ENCODE measurements at regions not wholly inside any gene's neighbourhood (a gene's known extent, or its start where the extent isn't known, plus 50 kb on each side); places are given as distances from the start of the nearest gene placed in this dataset.

DNA sequence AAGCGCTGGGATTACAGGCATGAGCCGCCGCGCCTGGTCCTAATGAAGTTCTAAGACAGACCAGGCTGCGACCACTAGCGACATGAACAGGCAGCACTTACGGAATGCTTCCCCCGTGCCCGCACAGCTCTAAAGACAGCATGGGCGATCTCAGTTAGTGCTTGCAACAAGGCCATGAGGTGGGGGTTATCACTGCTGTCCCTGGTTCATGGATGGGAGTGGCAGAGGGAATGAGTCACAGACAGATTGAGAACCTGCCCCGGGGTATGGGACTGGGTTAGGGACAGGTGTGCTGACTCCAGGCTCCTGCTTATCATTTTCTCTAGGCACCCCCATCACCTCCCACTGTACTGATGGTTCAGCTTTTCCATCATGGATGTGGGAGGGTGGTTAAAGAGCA lies 160.9 kb downstream of the VRK1 start:
- no peaks in the 10 kb centered on the region for H3K9me3 ChIP-seq (ENCODE audit: control insufficient read depth in 2 of 3, insufficient read depth in 1 of 3, low read length in 3 of 3)
- no peak for DNase-seq
- no peaks in the 10 kb centered on the region for H3K36me3 ChIP-seq (ENCODE audit: control insufficient read depth in 2 of 3, insufficient read depth in 3 of 3, low read length in 3 of 3)
- intact Hi-C loops (cut with DNase I) = no loop called here
- no peak overlapping the region for H3K4me3 ChIP-seq (ENCODE audit: low read length in 3 of 3)
- H3K9ac ChIP-seq (ENCODE audit: low read length in 3 of 3) = no peak overlapping the region
- no peak for TF ChIP-seq CTCF (IDR thresholded peaks at IDR 0.05; ENCODE audit: borderline replicate concordance, extremely low read depth, insufficient read depth)
- H3K27me3 ChIP-seq (ENCODE audit: control insufficient read depth, insufficient read depth, low read length) = no peaks in the 10 kb centered on the region
- H3K4me1 ChIP-seq (ENCODE audit: control insufficient read depth in 2 of 3, insufficient read depth in 2 of 3, low read depth in 1 of 3, low read length in 3 of 3) = no peaks in the 10 kb centered on the region
- FAIRE-seq = no peak
- no peak overlapping the region for H3K27ac ChIP-seq (ENCODE audit: low read depth in 2 of 2, low read length in 2 of 2)

DNA sequence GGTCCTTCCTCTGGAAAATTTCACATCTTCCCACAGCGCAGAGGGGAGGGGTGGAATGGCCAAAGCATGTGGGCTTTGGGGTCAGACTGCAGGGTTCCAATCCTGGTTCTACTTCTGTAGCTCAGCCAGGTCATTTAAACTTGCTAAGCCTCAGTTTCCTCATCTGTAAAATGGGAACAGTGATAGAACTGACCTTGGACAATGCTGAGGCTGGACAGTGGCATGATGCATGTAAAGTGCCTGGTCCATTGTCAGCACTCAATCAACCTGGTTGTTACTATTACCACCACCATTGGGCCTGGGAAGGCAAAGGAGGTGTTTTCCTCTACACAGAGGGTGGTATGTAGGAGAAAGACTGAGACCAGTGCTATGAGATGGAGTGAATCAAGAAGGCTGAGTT lies 162.8 kb downstream of the VRK1 start:
- Histone ChIP-seq H3K4me1 (ENCODE audit: control insufficient read depth in 2 of 3, insufficient read depth in 2 of 3, low read depth in 1 of 3, low read length in 3 of 3) (no peaks in the 10 kb centered on the region), H3K27ac (ENCODE audit: low read depth in 2 of 2, low read length in 2 of 2) (no peak overlapping the region), H3K36me3 (ENCODE audit: control insufficient read depth in 2 of 3, insufficient read depth in 3 of 3, low read length in 3 of 3) (no peaks in the 10 kb centered on the region), H3K9ac (ENCODE audit: low read length in 3 of 3) (no peak overlapping the region), H3K9me3 (ENCODE audit: control insufficient read depth in 2 of 3, insufficient read depth in 1 of 3, low read length in 3 of 3) (no peaks in the 10 kb centered on the region), H3K4me3 (ENCODE audit: low read length in 3 of 3) (no peak overlapping the region), H3K27me3 (ENCODE audit: control insufficient read depth, insufficient read depth, low read length) (no peaks in the 10 kb centered on the region)
- no peak for TF ChIP-seq CTCF (IDR thresholded peaks at IDR 0.05; ENCODE audit: borderline replicate concordance, extremely low read depth, insufficient read depth)
- intact Hi-C loops (cut with DNase I) = no loop called here
- DNase-seq (no peak), FAIRE-seq (no peak)

GRCh38 chr14:96960598-96961116 lies 163.5 kb downstream of the VRK1 start:
- Histone ChIP-seq H3K9me3 (ENCODE audit: control insufficient read depth in 2 of 3, insufficient read depth in 1 of 3, low read length in 3 of 3) (no peaks in the 10 kb centered on the region), H3K9ac (ENCODE audit: low read length in 3 of 3) (no peak overlapping the region), H3K4me3 (ENCODE audit: low read length in 3 of 3) (no peak overlapping the region), H3K36me3 (ENCODE audit: control insufficient read depth in 2 of 3, insufficient read depth in 3 of 3, low read length in 3 of 3) (no peaks in the 10 kb centered on the region), H3K27ac (ENCODE audit: low read depth in 2 of 2, low read length in 2 of 2) (no peak overlapping the region), H3K4me1 (ENCODE audit: control insufficient read depth in 2 of 3, insufficient read depth in 2 of 3, low read depth in 1 of 3, low read length in 3 of 3) (no peaks in the 10 kb centered on the region), H3K27me3 (ENCODE audit: control insufficient read depth, insufficient read depth, low read length) (no peaks in the 10 kb centered on the region)
- DNase-seq (no peak), FAIRE-seq (no peak)
- intact Hi-C loops (cut with DNase I) = no loop called here
- TF ChIP-seq CTCF (IDR thresholded peaks at IDR 0.05; ENCODE audit: borderline replicate concordance, extremely low read depth, insufficient read depth) = no peak

GRCh38 chr14:96961895-96962294 lies 164.7 kb downstream of the VRK1 start:
- DNase-seq (no peak), FAIRE-seq (no peak)
- TF ChIP-seq CTCF (IDR thresholded peaks at IDR 0.05; ENCODE audit: borderline replicate concordance, extremely low read depth, insufficient read depth) = no peak
- intact Hi-C loops (cut with DNase I) = no loop called here
- Histone ChIP-seq H3K36me3 (ENCODE audit: control insufficient read depth in 2 of 3, insufficient read depth in 3 of 3, low read length in 3 of 3) (no peaks in the 10 kb centered on the region), H3K4me1 (ENCODE audit: control insufficient read depth in 2 of 3, insufficient read depth in 2 of 3, low read depth in 1 of 3, low read length in 3 of 3) (no peaks in the 10 kb centered on the region), H3K9ac (ENCODE audit: low read length in 3 of 3) (no peak overlapping the region), H3K27me3 (ENCODE audit: control insufficient read depth, insufficient read depth, low read length) (no peaks in the 10 kb centered on the region), H3K4me3 (ENCODE audit: low read length in 3 of 3) (no peak overlapping the region), H3K27ac (ENCODE audit: low read depth in 2 of 2, low read length in 2 of 2) (no peak overlapping the region), H3K9me3 (ENCODE audit: control insufficient read depth in 2 of 3, insufficient read depth in 1 of 3, low read length in 3 of 3) (no peaks in the 10 kb centered on the region)

All from kidney (tissue), 13 donors.